GM19025 (cell line): ENCODE measurements at regions not wholly inside any gene's neighbourhood (a gene's known extent, or its start where the extent isn't known, plus 50 kb on each side); places are given as distances from the start of the nearest gene placed in this dataset.
A peak's percentile ranks its signal among the peaks of the same experiment; 100 is the strongest.

Experiments
- ATAC-seq: cut with Tn5 transposase; IDR thresholded peaks from one replicate; pipeline ENCODE4 v1.9.1; 2021; ENCODE audit warnings: mild to moderate bottlenecking, low read depth, moderate library complexity; ENCODE audit not compliant: unreplicated experiment

DNA sequence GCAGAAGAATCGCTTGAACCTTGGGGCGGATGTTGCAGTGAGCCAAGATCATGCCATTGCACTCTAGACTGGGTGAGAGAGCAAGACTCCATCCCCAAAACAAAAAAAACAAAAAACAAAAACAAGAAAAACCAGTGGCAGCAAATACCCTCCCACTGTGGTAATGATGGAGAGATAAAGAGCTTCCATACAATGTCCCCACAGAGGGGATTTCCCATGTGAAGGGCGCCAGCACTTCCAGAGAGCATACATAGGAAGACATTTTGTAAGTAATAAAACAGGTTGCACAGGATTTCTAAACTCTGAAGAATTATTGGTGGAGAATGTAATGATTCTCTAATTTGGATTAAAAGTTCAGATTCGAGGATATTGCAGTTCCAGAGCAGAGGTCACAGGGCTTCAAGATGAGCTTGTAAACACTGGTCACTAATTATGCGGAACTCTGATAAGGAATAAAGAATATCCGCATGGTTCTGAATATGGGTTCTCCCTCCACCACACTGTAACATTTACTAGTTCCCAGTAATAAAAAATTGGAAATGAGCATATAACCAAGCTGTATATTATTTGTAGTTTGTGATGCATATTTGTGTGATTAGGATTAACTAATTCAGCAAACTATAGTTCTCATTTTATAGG lies 290.1 kb upstream of the SLC10A2 start:
- no peak for ATAC-seq

- ATAC-seq = no peak
Observed at GRCh38 chr13:103354171-103354570, 288.0 kb upstream of the SLC10A2 start.

- ATAC-seq = no peak
Observed at GRCh38 chr13:103351035-103351828, 285.0 kb upstream of the SLC10A2 start.

DNA sequence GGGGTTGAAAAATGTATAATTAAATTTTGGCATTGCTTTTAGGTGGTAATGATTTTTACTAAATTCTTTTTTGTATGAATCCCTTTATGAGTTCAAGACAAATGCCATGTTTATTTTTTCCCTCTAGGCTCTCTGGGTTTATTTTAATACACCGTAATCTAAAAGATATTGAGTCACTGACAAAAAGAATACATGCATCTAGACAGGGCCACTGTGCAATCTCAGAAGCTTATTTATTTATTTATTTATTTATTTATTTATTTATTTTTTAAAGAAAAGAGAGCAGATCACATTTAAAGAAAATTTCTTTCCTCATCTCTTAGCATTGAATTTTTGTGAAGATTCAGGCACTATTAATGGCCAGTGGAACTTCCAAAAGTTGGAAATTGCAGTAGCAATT lies 283.9 kb upstream of the SLC10A2 start:
- no peak for ATAC-seq

- no peak for ATAC-seq
Observed at GRCh38 chr13:103349211-103349980, 283.2 kb upstream of the SLC10A2 start.

DNA sequence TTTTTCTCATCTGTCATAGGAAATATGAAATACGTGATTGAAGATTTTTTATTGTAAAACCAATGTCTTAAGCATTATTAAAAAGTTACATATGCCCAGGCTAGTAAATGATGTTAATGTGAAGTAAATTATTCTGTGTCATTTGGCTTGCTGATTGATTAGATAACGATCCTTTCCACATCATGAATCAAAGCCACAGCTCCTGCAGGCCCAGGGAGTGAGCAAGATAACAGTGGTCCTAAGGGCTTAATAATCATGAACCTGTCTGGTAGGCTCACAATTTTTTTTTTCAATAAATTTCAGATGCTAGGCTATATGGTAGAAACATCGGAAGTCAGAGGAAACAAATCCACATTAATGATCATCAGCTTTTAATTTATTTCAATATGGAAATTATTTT lies 269.0 kb upstream of the SLC10A2 start:
- no peak for ATAC-seq

DNA sequence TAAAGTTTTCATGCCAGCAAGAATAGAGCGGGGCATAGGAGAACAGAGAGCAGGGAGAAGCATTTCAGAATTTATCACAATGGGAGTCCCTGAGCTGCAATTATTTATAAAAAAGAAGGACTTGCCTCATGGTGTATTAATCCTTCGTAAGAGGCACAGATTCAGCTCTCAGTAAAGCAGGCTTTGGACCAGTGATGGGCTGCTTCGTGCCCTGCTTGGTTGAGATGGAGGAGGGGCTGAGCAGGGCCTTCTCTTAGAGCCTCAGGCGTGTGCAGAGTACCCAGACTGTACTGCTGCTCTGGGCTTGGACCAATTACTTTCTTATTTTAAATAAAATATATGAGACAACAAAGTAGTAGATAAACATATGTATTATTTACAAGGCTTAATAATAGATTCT lies 265.7 kb upstream of the SLC10A2 start:
- ATAC-seq = no peak

- ATAC-seq = no peak
Observed at GRCh38 chr13:103328899-103329298, 262.7 kb upstream of the SLC10A2 start.

GRCh38 chr13:103326326-103326725 lies 260.1 kb upstream of the SLC10A2 start:
- no peak for ATAC-seq

GRCh38 chr13:103325672-103326071 lies 259.5 kb upstream of the SLC10A2 start:
- ATAC-seq = no peak

DNA sequence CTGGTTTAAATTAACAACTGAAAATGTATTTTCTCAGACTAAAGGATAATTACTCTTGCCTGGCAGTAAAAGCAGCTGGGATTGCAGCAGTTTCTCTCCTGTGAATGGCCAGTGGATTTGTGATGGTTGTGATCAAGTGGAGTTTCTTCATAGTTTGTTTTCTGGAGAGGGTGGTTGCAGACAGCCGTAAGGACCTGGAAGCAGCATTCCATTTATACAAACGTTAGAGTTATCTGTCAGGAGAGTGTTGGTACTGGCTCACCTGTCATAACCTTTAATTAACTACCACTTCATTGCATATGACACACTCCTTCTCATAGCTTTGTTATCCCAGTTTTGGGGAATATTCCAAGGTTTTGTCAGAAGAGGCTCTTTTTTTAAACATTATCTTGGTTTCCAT lies 258.4 kb upstream of the SLC10A2 start:
- no peak for ATAC-seq

DNA sequence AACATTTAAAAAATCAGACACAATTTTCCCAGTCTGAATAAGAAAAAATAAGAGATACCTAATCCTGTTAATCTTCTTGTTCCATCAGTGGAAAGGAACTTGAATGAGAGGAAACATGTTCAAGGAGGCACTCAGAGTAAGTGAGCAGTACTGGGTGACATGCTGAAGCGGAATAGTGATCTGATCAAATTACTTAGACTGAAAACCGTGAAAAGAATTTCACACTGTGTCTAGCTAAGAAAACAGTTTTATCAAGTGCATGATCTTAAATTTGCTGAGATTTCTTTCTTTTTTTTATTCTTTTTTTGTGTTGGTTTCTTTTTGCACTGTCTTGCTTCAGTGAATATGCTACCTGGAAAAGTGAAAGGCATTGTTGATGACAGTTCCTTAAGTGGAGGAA lies 249.5 kb upstream of the SLC10A2 start:
- no peak for ATAC-seq

DNA sequence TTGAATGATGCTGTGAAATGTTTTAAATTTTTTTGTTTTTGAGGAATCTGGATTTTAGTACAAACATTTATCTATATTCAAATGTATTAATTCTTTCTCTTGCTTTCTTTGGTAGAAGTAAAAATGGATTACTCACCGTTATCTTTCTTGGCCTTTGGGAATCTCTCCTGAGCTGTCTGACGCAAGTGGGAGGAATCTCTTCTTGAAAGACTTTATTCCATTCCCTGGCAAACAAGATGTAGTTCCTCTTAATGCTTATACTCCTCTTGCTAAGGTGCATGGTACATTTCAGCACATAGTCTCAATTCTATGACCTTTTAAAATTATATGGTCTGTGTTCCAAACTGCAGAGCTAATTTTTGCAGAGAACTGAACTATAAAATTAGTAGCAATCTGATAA lies 246.2 kb upstream of the SLC10A2 start:
- no peak for ATAC-seq

GRCh38 chr13:103308667-103309066 lies 242.4 kb upstream of the SLC10A2 start:
- no peak for ATAC-seq

GRCh38 chr13:103306163-103306562 lies 239.9 kb upstream of the SLC10A2 start:
- ATAC-seq = no peak

- no peak for ATAC-seq
Observed at GRCh38 chr13:103303078-103303651, 236.9 kb upstream of the SLC10A2 start.

DNA sequence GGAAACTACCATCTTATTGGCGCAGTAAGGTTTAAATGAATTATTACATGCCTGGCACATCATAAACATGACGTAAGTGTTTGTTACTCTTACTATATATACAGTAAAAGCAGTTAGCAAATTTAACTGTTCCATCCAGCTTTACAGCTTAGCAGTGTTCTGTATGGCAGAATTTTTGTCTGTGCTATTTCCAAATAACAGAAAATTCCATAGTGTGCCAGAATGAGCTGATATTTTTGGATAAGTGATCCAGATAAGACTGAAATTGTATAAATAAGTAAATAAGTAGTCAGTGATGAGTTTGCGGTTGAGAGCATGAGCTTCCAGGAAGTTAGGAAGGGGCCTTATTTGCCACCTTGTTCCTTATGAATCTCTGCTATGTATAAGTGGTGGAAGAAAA lies 236.5 kb upstream of the SLC10A2 start:
- no peak for ATAC-seq

DNA sequence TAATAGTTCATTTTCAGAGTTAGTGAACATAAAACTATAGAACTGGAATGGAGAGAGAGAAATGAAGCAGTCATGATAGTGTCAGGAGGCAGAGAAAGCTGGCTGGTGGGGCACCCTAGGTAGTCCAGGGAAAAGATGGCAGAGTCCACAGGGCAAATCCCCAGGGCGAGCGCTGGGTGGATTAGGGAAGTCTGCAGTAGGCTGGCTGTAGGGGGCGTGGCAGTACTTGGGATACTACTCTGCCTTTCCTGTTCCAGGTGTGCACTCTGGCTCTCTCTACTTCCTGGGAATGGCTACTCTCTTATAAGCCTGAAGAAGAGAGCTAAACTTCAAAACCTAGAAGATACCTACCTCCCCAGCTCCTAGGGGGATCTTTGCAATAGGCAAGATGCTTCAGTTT lies 232.9 kb upstream of the SLC10A2 start:
- no peak for ATAC-seq

- ATAC-seq = no peak
Observed at GRCh38 chr13:103297083-103297482, 230.9 kb upstream of the SLC10A2 start.

GRCh38 chr13:103291798-103292572 lies 225.8 kb upstream of the SLC10A2 start:
- ATAC-seq = peak; percentile 50
